ENCODE measurements at regions not wholly inside any gene's neighbourhood (a gene's known extent, or its start where the extent isn't known, plus 50 kb on each side); places are given as distances from the start of the nearest gene placed in this dataset.
"Not testable (repeated sequence)": the region's sequence is repeated elsewhere in the genome, so short reads cannot be mapped to it uniquely, and the experiment has no call there.

GRCh38 chr3:118675305-118675704, 359.3 kb downstream of the IGSF11 start:
- no peak overlapping the region for H3K27ac ChIP-seq
- intact Hi-C loops (cut with DNase I; ENCODE audit: low total_unique reads) = no loop called here
- no peak overlapping the region for H3K4me3 ChIP-seq
- no peaks in the 10 kb centered on the region for H3K9me3 ChIP-seq
- no peak for DNase-seq
- H3K36me3 ChIP-seq = no peaks in the 10 kb centered on the region
- no peaks in the 10 kb centered on the region for H3K4me1 ChIP-seq
- H3K27me3 ChIP-seq = no peaks in the 10 kb centered on the region
- no peak for TF ChIP-seq CTCF (IDR thresholded peaks at IDR 0.05)

GRCh38 chr3:118678663-118679062, 356.0 kb downstream of the IGSF11 start:
- DNase-seq; H3K27me3 ChIP-seq; intact Hi-C loops (cut with DNase I; ENCODE audit: low total_unique reads); H3K4me3 ChIP-seq; H3K27ac ChIP-seq; H3K36me3 ChIP-seq; H3K4me1 ChIP-seq; H3K9me3 ChIP-seq: not testable (repeated sequence)

GRCh38 chr3:118682921-118683320, 351.7 kb downstream of the IGSF11 start:
- DNase-seq = no peak
- no peaks in the 10 kb centered on the region for H3K27me3 ChIP-seq

GRCh38 chr3:118683636-118684035, 351.0 kb downstream of the IGSF11 start:
- no peaks in the 10 kb centered on the region for H3K36me3 ChIP-seq
- no peaks in the 10 kb centered on the region for H3K4me1 ChIP-seq
- no peak overlapping the region for H3K4me3 ChIP-seq
- H3K27me3 ChIP-seq = no peaks in the 10 kb centered on the region
- peaks cover 0 to 4% (median 0%) of the 10 kb centered on the region in 3 donors for H3K9me3 ChIP-seq
- TF ChIP-seq CTCF (IDR thresholded peaks at IDR 0.05) = no peak
- DNase-seq = no peak
- intact Hi-C loops (cut with DNase I; ENCODE audit: low total_unique reads) = loop anchor here (10.0 kb wide), 1 partner anchor 1989 kb away; no protein-coding TSS in a partner anchor
- H3K27ac ChIP-seq = no peak overlapping the region

More at GRCh38 chr3:118682921-118683320, 351.7 kb downstream of the IGSF11 start:
- H3K27ac ChIP-seq = no peak overlapping the region
- no peak for TF ChIP-seq CTCF (IDR thresholded peaks at IDR 0.05)
- peaks cover 0 to 4% (median 0%) of the 10 kb centered on the region in 3 donors for H3K9me3 ChIP-seq
- H3K4me1 ChIP-seq = no peaks in the 10 kb centered on the region
- no peaks in the 10 kb centered on the region for H3K36me3 ChIP-seq
- intact Hi-C loops (cut with DNase I; ENCODE audit: low total_unique reads) = loop anchor here (10.0 kb wide), 1 partner anchor 1988 kb away; no protein-coding TSS in a partner anchor
- no peak overlapping the region for H3K4me3 ChIP-seq

- no peak for DNase-seq
- no peak for TF ChIP-seq CTCF (IDR thresholded peaks at IDR 0.05)
- no peak overlapping the region for H3K27ac ChIP-seq
- no peak overlapping the region for H3K4me3 ChIP-seq
- no peaks in the 10 kb centered on the region for H3K36me3 ChIP-seq
- H3K4me1 ChIP-seq = no peaks in the 10 kb centered on the region
- no peaks in the 10 kb centered on the region for H3K27me3 ChIP-seq
- intact Hi-C loops (cut with DNase I; ENCODE audit: low total_unique reads) = loop anchor here (10.0 kb wide), 1 partner anchor 1994 kb away; no protein-coding TSS in a partner anchor
- no peaks in the 10 kb centered on the region for H3K9me3 ChIP-seq
Measured at GRCh38 chr3:118688396-118688884, 346.2 kb downstream of the IGSF11 start.

GRCh38 chr3:118692416-118692815, 342.2 kb downstream of the IGSF11 start:
- no peak overlapping the region for H3K4me3 ChIP-seq
- no peak for TF ChIP-seq CTCF (IDR thresholded peaks at IDR 0.05)
- H3K27ac ChIP-seq = no peak overlapping the region
- intact Hi-C loops (cut with DNase I; ENCODE audit: low total_unique reads) = no loop called here
- no peak for DNase-seq
- no peaks in the 10 kb centered on the region for H3K4me1 ChIP-seq
- H3K36me3 ChIP-seq = no peaks in the 10 kb centered on the region
- no peaks in the 10 kb centered on the region for H3K27me3 ChIP-seq
- no peaks in the 10 kb centered on the region for H3K9me3 ChIP-seq
